ENCODE measurements at regions not wholly inside any gene's neighbourhood (a gene's known extent, or its start where the extent isn't known, plus 50 kb on each side); places are given as distances from the start of the nearest gene placed in this dataset.
"Not testable (repeated sequence)": the region's sequence is repeated elsewhere in the genome, so short reads cannot be mapped to it uniquely, and the experiment has no call there.

- H3K9me3 ChIP-seq (ENCODE audit: control insufficient read depth, low read length, poor library complexity, severe bottlenecking), result no peaks in the 10 kb centered on the region
- no peak overlapping the region for H3K4me3 Mint-ChIP-seq
- no peak for DNase-seq
- no peaks in the 10 kb centered on the region for H3K36me3 Mint-ChIP-seq (ENCODE audit: low read depth)
- H3K27me3 Mint-ChIP-seq, result peaks cover 17% of the 10 kb centered on the region
- no peaks in the 10 kb centered on the region for H3K4me1 Mint-ChIP-seq
- no peak for ATAC-seq
- no peak overlapping the region for H3K27ac Mint-ChIP-seq
These were observed 186.8 kb downstream of the RPRM start for GRCh38 chr2:153291718-153292117.

GRCh38 chr2:153287109-153287801, 191.3 kb downstream of the RPRM start:
- no peak overlapping the region for H3K27ac Mint-ChIP-seq
- no peaks in the 10 kb centered on the region for H3K36me3 Mint-ChIP-seq (ENCODE audit: low read depth)
- no peaks in the 10 kb centered on the region for H3K4me1 Mint-ChIP-seq
- peak overlapping the region; percentile 33 for H3K4me3 Mint-ChIP-seq
- no peak for DNase-seq
- no peaks in the 10 kb centered on the region for H3K9me3 ChIP-seq (ENCODE audit: control insufficient read depth, low read length, poor library complexity, severe bottlenecking)
- peaks cover 14% of the 10 kb centered on the region for H3K27me3 Mint-ChIP-seq
- no peak for ATAC-seq

- H3K9me3 ChIP-seq (ENCODE audit: control insufficient read depth, low read length, poor library complexity, severe bottlenecking), result no peaks in the 10 kb centered on the region
- no peak for ATAC-seq
- H3K36me3 Mint-ChIP-seq (ENCODE audit: low read depth), result no peaks in the 10 kb centered on the region
- no peak overlapping the region for H3K4me3 Mint-ChIP-seq
- no peak overlapping the region for H3K27ac Mint-ChIP-seq
- no peak for DNase-seq
- no peaks in the 10 kb centered on the region for H3K4me1 Mint-ChIP-seq
- no peaks in the 10 kb centered on the region for H3K27me3 Mint-ChIP-seq
These were observed 209.6 kb downstream of the RPRM start for GRCh38 chr2:153268941-153269461.

GRCh38 chr2:153256876-153257275, 221.7 kb downstream of the RPRM start:
- not testable (repeated sequence) for ATAC-seq; H3K27me3 Mint-ChIP-seq; H3K4me3 Mint-ChIP-seq; H3K27ac Mint-ChIP-seq; H3K36me3 Mint-ChIP-seq (ENCODE audit: low read depth); H3K9me3 ChIP-seq (ENCODE audit: control insufficient read depth, low read length, poor library complexity, severe bottlenecking); DNase-seq; H3K4me1 Mint-ChIP-seq

- H3K4me1 Mint-ChIP-seq; ATAC-seq; H3K27me3 Mint-ChIP-seq; DNase-seq; H3K36me3 Mint-ChIP-seq (ENCODE audit: low read depth); H3K4me3 Mint-ChIP-seq; H3K9me3 ChIP-seq (ENCODE audit: control insufficient read depth, low read length, poor library complexity, severe bottlenecking); H3K27ac Mint-ChIP-seq: not testable (repeated sequence)
These were observed 231.9 kb downstream of the RPRM start for GRCh38 chr2:153246636-153247035.

- no peaks in the 10 kb centered on the region for H3K36me3 Mint-ChIP-seq (ENCODE audit: low read depth)
- DNase-seq (no peak), ATAC-seq (peak; percentile 90)
- no peaks in the 10 kb centered on the region for H3K9me3 ChIP-seq (ENCODE audit: control insufficient read depth, low read length, poor library complexity, severe bottlenecking)
- peak overlapping the region; percentile 67 for H3K27ac Mint-ChIP-seq
- peaks cover 15% of the 10 kb centered on the region for H3K4me1 Mint-ChIP-seq
- no peaks in the 10 kb centered on the region for H3K27me3 Mint-ChIP-seq
- peak overlapping the region; percentile 52 for H3K4me3 Mint-ChIP-seq
These were observed 243.0 kb downstream of the RPRM start for GRCh38 chr2:153235516-153235915.

GRCh38 chr2:153232464-153232863, 246.1 kb downstream of the RPRM start:
- H3K9me3 ChIP-seq (ENCODE audit: control insufficient read depth, low read length, poor library complexity, severe bottlenecking), result no peaks in the 10 kb centered on the region
- Mint-ChIP-seq H3K36me3 (ENCODE audit: low read depth) (no peaks in the 10 kb centered on the region), H3K27ac (no peak overlapping the region), H3K4me1 (peaks cover 15% of the 10 kb centered on the region), H3K4me3 (no peak overlapping the region), H3K27me3 (no peaks in the 10 kb centered on the region)
- ATAC-seq, result no peak
- no peak for DNase-seq

- ATAC-seq (no peak), DNase-seq (no peak)
- peaks cover 13% of the 10 kb centered on the region for H3K4me1 Mint-ChIP-seq
- no peaks in the 10 kb centered on the region for H3K9me3 ChIP-seq (ENCODE audit: control insufficient read depth, low read length, poor library complexity, severe bottlenecking)
- no peak overlapping the region for H3K27ac Mint-ChIP-seq
- no peaks in the 10 kb centered on the region for H3K27me3 Mint-ChIP-seq
- no peaks in the 10 kb centered on the region for H3K36me3 Mint-ChIP-seq (ENCODE audit: low read depth)
- no peak overlapping the region for H3K4me3 Mint-ChIP-seq
These were observed 247.6 kb downstream of the RPRM start for GRCh38 chr2:153230977-153231376.

GRCh38 chr2:153228904-153229303, 249.7 kb downstream of the RPRM start:
- Mint-ChIP-seq H3K36me3 (ENCODE audit: low read depth) (no peaks in the 10 kb centered on the region), H3K27me3 (no peaks in the 10 kb centered on the region), H3K4me1 (no peaks in the 10 kb centered on the region), H3K27ac (no peak overlapping the region), H3K4me3 (no peak overlapping the region)
- no peak for DNase-seq
- ATAC-seq, result no peak
- H3K9me3 ChIP-seq (ENCODE audit: control insufficient read depth, low read length, poor library complexity, severe bottlenecking), result no peaks in the 10 kb centered on the region

- no peak overlapping the region for H3K27ac Mint-ChIP-seq
- H3K36me3 Mint-ChIP-seq (ENCODE audit: low read depth), result no peaks in the 10 kb centered on the region
- no peak overlapping the region for H3K4me3 Mint-ChIP-seq
- no peak for ATAC-seq
- DNase-seq, result no peak
- no peaks in the 10 kb centered on the region for H3K9me3 ChIP-seq (ENCODE audit: control insufficient read depth, low read length, poor library complexity, severe bottlenecking)
- H3K4me1 Mint-ChIP-seq, result no peaks in the 10 kb centered on the region
- no peaks in the 10 kb centered on the region for H3K27me3 Mint-ChIP-seq
These were observed 250.6 kb downstream of the RPRM start for GRCh38 chr2:153227981-153228380.

GRCh38 chr2:153222231-153223165, 256.1 kb downstream of the RPRM start:
- no peak for ATAC-seq
- H3K27me3 Mint-ChIP-seq, result peaks cover 6% of the 10 kb centered on the region
- H3K4me1 Mint-ChIP-seq, result no peaks in the 10 kb centered on the region
- DNase-seq, result no peak
- H3K9me3 ChIP-seq (ENCODE audit: control insufficient read depth, low read length, poor library complexity, severe bottlenecking), result peaks cover 3% of the 10 kb centered on the region
- no peaks in the 10 kb centered on the region for H3K36me3 Mint-ChIP-seq (ENCODE audit: low read depth)
- H3K4me3 Mint-ChIP-seq, result no peak overlapping the region
- no peak overlapping the region for H3K27ac Mint-ChIP-seq

- ATAC-seq (no peak), DNase-seq (no peak)
- peaks cover 3% of the 10 kb centered on the region for H3K9me3 ChIP-seq (ENCODE audit: control insufficient read depth, low read length, poor library complexity, severe bottlenecking)
- H3K27ac Mint-ChIP-seq, result no peak overlapping the region
- peaks cover 2% of the 10 kb centered on the region for H3K36me3 Mint-ChIP-seq (ENCODE audit: low read depth)
- H3K4me3 Mint-ChIP-seq, result no peak overlapping the region
- H3K27me3 Mint-ChIP-seq, result peaks cover 6% of the 10 kb centered on the region
- H3K4me1 Mint-ChIP-seq, result no peaks in the 10 kb centered on the region
These were observed 257.1 kb downstream of the RPRM start for GRCh38 chr2:153221506-153221905.

- H3K4me1 Mint-ChIP-seq, result no peaks in the 10 kb centered on the region
- peaks cover 2% of the 10 kb centered on the region for H3K36me3 Mint-ChIP-seq (ENCODE audit: low read depth)
- H3K27me3 Mint-ChIP-seq, result peaks cover 6% of the 10 kb centered on the region
- ATAC-seq, result no peak
- no peak for DNase-seq
- no peak overlapping the region for H3K27ac Mint-ChIP-seq
- no peak overlapping the region for H3K4me3 Mint-ChIP-seq
- H3K9me3 ChIP-seq (ENCODE audit: control insufficient read depth, low read length, poor library complexity, severe bottlenecking), result peaks cover 3% of the 10 kb centered on the region
These were observed 257.5 kb downstream of the RPRM start for GRCh38 chr2:153221087-153221486.

Measured in T-helper 17 cell (primary cell).